HEK293T (cell line): ENCODE measurements at regions not wholly inside any gene's neighbourhood (a gene's known extent, or its start where the extent isn't known, plus 50 kb on each side); places are given as distances from the start of the nearest gene placed in this dataset.

Experiments
- ARNT ChIP-seq: fragments of 450-650 bp; IDR thresholded peaks from 2 replicates; pipeline ENCODE4 v1.6.1; 2017; ENCODE audit warnings: mild to moderate bottlenecking
- ELF4 ChIP-seq: fragments of 450-650 bp; IDR thresholded peaks from 2 replicates; pipeline ENCODE4 v1.6.1; 2017; ENCODE audit warnings: antibody characterized with exemption
- FOXK2 ChIP-seq: fragments of 450-650 bp; IDR thresholded peaks from 2 replicates; pipeline ENCODE4 v1.6.1; 2016; ENCODE audit warnings: mild to moderate bottlenecking
- FOXM1 ChIP-seq: fragments of 450-650 bp; IDR thresholded peaks from 2 replicates; pipeline ENCODE4 v1.6.1; 2017; ENCODE audit warnings: mild to moderate bottlenecking, borderline replicate concordance
- L3MBTL2 ChIP-seq: fragments of 450-650 bp; conservative IDR thresholded peaks from 2 replicates; pipeline ENCODE4 v1.6.1; 2016; ENCODE audit warnings: mild to moderate bottlenecking
- LEF1 ChIP-seq: fragments of 450-650 bp; IDR thresholded peaks from 2 replicates; pipeline ENCODE4 v1.6.1; 2017; ENCODE audit warnings: mild to moderate bottlenecking, borderline replicate concordance
- NFRKB ChIP-seq: fragments of 450-650 bp; IDR thresholded peaks from 2 replicates; pipeline ENCODE4 v1.6.1; 2016; ENCODE audit warnings: mild to moderate bottlenecking, moderate library complexity
- SP1 ChIP-seq: fragments of 450-650 bp; IDR thresholded peaks from 2 replicates; pipeline ENCODE4 v1.6.1; 2017
- SUZ12 ChIP-seq: fragments of 450-650 bp; IDR thresholded peaks from 2 replicates; pipeline ENCODE4 v1.6.1; 2016; ENCODE audit warnings: mild to moderate bottlenecking
- TARDBP ChIP-seq: fragments of 450-650 bp; IDR thresholded peaks from 2 replicates; pipeline ENCODE4 v1.6.1; 2016
- ZNF384 ChIP-seq: fragments of 450-650 bp; IDR thresholded peaks from 2 replicates; pipeline ENCODE4 v1.6.1; 2016

DNA sequence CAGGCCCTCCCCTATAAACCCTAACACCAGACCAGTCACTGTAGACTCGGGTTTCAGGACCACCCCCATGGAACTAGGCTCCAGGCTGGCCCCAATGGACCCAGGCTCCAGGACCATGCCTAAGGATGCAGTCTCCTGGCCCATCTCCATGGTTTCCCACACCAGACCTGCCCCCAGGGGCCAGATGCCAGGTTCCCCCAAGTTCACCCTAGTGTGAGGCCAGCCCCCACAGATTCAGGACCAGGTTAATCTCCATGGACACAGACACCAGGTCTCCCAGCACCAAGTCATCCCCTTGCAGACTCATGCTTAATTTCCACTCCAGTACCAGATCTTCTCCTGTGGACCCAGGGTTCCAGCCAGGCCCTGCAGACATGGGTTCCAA, 103.8 kb upstream of the LANCL2 start:
- TF ChIP-seq NFRKB (no peak), ZNF384 (no peak), FOXM1 (no peak), SP1 (no peak), SUZ12 (no peak), TARDBP (no peak), FOXK2 (no peak), L3MBTL2 (no peak), LEF1 (no peak), ELF4 (no peak), ARNT (no peak)
